Activated CD4-positive, CD25-positive, alpha-beta regulatory T cell treated with anti-CD3 and anti-CD28 coated beads, Interleukin-2, amount 50 U/mL, for 16 hours (primary cell): ENCODE measurements at regions not wholly inside any gene's neighbourhood (a gene's known extent, or its start where the extent isn't known, plus 50 kb on each side); places are given as distances from the start of the nearest gene placed in this dataset.

Experiments
- DNase-seq: peaks from one replicate; pipeline ENCODE4 v3.0.0-alpha.2; 2020; ENCODE audit warnings: low read depth, low spot score

DNA sequence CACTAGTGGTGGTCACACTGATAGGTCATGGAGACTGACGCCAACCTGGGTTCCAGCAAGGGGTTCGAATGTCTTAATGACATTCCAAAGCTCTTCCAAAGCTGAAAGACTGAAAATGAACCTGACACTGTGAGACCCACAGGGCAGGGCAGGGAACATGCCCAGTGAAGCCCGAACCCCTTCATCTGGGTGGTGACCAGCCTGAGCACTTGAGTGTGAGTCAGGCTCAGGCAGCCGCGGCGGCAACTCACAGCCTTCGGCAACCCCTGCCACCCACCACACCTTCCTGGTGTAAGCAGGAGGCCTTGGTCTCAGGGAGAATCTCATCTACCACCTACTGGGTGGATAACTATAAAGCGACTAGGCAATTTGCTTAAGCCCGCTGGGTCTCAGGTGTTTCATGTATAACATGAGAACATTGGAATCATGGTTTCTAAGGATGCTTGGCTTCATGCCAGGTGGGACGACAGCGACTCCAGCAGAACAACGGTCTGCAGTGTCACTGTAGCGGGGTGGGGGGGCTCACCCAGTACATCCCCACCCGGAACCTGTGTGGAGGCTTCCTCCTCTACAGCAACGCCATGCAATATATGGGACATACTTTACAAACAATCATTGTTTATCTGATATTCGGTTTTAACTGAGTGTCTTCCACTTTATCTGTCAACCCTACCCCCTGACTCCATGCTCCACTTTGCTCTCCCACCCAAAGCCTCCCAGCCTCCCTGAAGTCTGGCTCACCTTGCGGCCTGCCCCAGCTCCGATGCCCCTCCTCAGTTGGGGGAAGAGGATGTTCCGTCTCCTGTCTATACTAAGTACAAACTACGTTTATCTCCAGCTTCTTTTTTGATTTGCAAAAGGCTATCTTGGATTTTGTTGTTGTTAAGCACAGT is 125.0 kb upstream of the MEF2A start:
- no peak for DNase-seq

DNA sequence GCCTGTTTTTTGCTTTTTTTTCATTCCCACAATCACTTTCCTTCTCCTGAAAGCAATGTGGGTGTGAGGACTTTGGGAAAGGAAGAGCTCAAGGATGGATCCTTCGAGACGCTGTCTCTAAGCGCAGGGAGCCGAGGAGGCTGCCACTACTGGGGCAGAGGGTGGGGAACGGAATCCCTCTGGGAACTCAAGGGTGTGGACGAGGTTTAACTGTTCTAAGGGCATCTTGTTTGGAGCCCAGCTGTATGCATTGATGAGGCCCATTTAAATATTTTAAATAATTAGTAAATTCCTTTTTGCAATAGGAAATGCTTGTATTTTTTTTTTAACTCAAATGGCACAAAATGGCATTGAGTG is 124.4 kb upstream of the MEF2A start:
- DNase-seq, result no peak

DNA sequence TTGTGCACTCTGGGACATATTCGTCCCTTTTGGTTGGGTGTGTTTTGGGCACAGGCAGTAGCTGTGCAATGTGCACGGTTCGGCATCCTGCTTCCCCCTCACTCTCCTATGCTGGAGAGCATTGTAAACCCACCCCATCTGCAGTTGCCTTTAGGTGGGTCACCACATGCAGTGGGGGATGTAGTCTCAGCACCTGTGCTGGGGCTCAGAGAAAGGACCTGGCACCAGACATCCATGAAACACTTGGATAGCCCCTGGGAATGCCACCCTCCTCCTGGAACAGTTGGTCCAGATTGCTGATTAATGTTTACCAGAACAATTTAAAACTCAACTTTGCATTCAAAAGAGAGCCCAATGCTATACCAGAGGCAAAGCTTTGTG is 123.9 kb upstream of the MEF2A start:
- no peak for DNase-seq

DNA sequence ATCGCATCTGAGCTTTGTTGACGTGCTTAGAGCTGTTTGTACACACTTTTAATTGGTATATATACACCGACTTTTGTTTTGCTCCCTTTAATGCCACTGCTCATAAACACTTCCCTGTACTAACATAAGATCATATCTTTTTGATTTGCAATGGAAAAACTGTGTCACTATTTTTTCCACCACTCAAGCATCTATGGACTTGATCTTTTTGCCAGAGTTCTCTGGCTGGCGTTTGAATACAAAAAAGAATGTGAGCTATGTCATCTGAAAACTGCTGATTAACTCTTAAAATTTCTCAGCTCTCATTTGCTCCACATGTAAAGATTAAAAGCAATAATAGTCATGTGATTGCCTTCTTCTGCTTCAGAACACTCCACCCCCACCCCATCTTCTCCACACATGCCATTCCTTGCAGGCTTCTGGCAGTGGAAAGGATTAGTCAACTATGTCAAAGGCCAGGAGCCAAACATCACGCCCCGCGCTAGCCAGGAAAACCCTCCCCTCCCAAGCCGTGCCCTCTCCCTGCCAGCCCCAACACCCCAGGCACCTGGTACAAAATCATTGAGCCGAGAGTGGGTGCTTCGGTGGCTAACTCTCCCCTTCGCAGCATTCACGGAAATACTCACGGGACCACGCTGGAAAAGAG is 123.4 kb upstream of the MEF2A start:
- DNase-seq, result no peak

DNA sequence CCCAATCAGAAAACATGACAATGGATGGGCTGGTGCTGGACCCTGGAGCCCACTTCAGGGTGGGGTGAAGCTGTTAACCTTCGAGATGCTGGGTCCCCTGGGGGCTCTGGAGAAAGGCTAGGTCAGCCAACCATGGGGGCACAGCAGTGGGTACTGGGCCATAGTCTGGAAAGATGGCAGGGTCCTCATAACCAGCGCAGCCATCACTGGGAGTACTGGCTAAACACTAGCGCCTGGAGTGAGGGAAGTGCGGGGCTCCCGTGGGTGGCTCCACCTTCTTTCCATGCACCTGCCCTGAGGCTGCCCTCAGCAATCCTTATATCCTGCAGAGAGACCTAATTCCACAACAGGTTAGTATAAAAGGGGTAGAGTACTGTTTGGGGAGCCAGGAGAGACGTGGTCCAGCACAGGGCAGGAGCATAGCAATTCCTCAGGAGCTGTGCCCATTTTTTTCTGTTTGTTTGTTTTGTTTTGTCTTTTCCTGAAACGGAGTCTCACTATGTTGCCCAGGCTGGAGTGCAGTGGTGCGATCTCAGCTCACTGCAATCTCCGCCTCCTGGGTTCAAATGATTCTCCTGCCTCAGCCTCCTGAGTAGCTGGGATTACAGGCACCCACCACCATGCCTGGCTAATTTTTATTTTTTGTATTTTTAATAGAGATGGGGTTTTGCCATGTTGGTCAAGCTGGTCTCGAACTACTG is 122.6 kb upstream of the MEF2A start:
- no peak for DNase-seq

DNA sequence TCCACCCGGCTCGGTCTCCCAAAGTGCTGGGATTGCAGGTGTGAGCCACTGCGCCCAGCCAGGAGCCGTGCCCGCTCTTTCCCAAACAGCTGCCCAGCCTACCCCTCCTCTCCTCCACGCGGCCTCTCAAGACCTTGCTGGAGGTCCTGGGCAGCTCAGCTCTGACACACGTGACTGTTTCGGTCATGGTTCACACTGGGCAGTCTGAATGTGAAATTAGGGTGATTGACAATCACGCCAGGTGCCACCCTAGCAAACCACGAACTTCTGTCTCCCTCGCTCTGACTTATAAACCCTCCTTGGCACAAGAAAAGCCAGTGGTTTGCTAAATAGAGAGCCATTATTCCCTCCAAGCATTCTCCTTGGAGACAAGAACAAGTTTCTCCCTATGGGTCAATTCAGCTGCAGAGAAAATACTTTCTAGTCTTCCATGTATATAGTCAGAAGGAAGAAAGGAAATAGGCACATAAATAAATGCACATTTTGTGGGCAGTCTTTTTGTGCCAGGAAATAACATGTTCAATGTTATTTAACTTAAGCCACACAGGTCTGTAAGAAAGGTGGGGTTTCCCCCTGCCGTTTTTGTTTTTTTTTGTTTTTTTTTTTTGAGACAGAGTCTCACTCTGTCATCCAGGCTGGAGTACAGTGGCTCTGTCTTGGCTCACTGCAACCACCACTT is 121.9 kb upstream of the MEF2A start:
- no peak for DNase-seq

GRCh38 chr15:99445272-99445850 is 120.4 kb upstream of the MEF2A start:
- no peak for DNase-seq

GRCh38 chr15:99446565-99447496 is 119.0 kb upstream of the MEF2A start:
- no peak for DNase-seq

DNA sequence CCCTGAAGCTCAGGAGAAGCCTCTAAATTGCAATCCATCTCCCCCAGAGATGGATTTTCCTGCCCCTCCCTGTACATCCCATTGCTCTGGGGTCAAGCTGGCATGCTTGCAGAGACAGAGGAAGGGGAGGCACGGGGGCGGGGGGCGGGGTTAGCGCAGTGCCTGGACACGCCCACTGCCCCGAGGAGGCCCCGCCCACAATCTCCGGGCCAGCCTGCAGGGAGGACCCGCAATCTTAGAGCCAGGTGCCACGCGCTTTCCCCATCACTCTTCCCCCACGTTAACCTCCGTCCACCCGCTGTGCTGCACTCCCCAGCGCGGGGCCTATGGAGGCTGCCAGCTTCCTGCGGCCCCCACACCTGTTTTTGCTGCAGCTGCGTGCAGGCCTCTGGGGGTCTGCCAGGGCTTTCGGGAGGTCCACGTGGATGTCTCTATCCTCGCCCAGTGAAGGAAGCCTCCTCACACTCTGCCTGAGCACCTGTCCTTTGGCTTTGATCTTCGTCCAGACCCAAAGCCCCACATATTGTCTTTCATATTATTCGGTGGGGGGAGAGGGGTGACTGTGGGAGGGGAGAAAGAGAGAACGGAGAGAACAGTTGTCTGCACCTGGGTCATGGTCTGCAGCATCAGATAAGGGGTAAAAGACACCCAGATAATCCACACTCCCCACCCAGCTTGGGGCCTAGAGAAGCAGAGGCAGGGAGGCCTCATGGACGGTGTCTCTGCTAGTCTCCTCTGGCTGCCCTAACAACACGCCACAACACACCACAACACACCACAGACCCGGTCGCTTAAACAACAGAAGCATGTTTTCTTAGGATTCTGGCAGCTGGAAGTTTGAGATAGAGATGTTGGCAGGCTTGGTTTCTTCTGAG is 118.0 kb upstream of the MEF2A start:
- DNase-seq, result no peak

- no peak for DNase-seq
Measured at GRCh38 chr15:99449514-99449913, 116.3 kb upstream of the MEF2A start.

GRCh38 chr15:99450896-99451358 is 114.9 kb upstream of the MEF2A start:
- peak; percentile 19 for DNase-seq

DNA sequence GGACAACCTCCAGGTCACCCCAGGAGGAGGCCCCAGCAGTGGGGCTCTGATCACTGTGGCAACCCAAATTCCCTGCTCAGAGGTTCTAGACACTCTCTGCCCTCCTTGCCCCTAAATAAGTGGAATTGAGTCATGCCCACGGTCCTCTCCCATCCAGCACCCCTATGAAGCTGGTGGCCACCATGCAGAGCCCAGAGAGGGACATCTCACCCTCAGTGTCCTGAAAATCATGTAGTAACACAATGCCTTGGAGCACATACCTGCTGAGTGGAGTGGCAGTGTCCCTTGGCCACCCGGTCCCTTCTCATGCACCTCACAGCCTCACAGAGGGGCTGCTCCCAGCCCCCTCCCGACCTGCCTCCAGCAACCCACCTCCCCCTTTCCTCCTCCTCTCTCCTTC is 114.3 kb upstream of the MEF2A start:
- no peak for DNase-seq

DNA sequence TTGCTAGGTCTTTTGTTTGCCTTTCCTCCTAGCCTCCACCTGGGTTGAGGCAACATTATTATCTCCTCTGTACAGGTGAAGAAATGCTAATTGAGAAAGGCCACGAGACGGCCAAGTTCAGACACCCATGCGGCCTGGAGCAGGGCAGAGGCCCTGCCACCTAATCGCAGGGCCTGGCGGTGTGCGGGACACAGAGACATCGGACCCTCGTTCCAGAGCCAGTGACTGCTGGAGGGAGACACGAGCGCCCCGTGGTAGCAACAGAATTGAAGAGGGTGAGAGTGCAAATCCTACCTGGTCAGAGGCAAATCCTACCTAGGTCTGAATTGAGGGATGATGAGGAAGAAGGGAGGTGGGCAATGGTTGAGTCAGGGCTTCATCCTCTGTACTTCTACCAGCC is 113.8 kb upstream of the MEF2A start:
- DNase-seq, result no peak

- DNase-seq, result no peak
Measured at GRCh38 chr15:99452728-99453636, 112.8 kb upstream of the MEF2A start.

DNA sequence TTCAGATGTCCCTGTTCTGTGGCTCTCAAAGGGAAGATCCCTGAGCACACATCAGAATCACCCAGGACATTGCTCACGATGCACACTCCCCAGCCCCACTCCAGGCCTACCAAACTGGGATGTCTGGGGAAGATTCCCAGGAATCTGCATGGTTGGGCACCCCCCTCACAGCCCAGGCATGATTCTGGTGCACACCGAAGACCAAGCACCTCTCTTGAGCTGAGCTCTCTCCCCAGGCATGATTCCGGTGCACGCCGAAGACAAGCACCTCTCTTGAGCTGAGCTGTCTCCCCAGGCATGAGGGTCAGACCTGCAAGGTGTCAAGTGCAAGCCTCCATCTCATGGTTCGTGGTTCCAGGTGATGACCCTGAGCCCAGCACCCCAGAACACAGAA is 112.2 kb upstream of the MEF2A start:
- no peak for DNase-seq

DNA sequence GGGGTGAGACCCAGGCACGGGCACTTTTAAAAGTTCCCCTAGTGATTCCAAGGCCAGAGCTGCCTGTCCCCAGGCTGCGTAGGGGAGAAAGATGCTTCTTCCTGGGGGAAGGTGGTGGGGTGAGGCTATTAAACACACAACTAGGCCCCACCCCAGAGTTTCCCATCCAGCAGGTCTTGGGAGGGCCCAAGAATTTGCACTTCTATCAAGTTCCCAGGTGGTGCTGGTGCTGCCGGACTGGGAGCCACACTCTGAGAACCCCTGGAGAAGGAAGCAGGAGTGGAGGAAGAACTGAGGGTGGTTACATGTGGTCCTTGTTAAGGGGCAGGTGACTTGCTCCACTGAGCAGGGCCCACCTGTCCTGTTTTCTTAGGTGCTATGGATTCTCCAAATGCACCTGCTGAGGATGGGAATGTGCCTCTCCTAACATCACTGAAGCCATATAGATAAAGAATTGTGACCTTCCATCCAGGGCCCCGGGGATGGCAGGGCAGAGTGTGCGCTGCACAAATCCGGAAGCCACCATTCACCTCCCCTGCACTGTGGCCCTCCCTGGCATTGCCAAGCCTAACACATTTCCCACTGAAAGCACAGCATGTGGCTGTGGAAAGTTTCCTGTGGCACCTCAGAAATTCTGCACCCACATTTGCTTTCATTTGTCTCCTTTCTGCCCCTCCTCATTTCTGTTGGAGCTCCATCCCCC is 111.5 kb upstream of the MEF2A start:
- no peak for DNase-seq

GRCh38 chr15:99454941-99455788 is 110.6 kb upstream of the MEF2A start:
- DNase-seq, result no peak
